ENCODE measurements at regions not wholly inside any gene's neighbourhood (a gene's known extent, or its start where the extent isn't known, plus 50 kb on each side); places are given as distances from the start of the nearest gene placed in this dataset.

DNA sequence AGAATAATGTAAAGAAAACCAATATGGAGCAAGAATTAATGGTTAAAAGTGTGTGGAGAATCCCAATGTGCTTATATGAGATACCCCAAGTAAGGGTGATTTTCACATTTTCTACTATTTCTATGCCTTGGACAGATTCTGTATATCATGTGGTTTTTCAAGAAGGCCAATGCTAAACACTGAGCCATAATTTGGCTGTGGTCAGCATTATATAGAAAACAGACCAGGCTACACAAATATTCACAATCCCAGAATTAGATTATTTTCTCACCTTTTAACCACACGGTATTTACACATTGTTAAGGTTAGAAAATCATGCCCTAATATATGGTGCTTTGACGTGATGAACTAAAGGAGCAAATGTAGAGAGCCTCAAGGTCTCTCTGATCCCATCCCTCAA lies 277.4 kb upstream of the LRATD1 start:
- Histone ChIP-seq H3K4me3 (ENCODE audit: low read depth, low read length) (no peak overlapping the region), H3K4me1 (ENCODE audit: control insufficient read depth, insufficient read depth, low read length) (no peaks in the 10 kb centered on the region), H3K9me3 (ENCODE audit: control insufficient read depth, insufficient read depth, low read depth, low read length) (no peaks in the 10 kb centered on the region), H3K27ac (ENCODE audit: extremely low read depth, low read depth, low read length) (no peak overlapping the region), H3K36me3 (ENCODE audit: control insufficient read depth in 2 of 2, insufficient read depth in 1 of 2, low read length in 2 of 2) (no peaks in the 10 kb centered on the region)
- TF ChIP-seq, protein P1, sequence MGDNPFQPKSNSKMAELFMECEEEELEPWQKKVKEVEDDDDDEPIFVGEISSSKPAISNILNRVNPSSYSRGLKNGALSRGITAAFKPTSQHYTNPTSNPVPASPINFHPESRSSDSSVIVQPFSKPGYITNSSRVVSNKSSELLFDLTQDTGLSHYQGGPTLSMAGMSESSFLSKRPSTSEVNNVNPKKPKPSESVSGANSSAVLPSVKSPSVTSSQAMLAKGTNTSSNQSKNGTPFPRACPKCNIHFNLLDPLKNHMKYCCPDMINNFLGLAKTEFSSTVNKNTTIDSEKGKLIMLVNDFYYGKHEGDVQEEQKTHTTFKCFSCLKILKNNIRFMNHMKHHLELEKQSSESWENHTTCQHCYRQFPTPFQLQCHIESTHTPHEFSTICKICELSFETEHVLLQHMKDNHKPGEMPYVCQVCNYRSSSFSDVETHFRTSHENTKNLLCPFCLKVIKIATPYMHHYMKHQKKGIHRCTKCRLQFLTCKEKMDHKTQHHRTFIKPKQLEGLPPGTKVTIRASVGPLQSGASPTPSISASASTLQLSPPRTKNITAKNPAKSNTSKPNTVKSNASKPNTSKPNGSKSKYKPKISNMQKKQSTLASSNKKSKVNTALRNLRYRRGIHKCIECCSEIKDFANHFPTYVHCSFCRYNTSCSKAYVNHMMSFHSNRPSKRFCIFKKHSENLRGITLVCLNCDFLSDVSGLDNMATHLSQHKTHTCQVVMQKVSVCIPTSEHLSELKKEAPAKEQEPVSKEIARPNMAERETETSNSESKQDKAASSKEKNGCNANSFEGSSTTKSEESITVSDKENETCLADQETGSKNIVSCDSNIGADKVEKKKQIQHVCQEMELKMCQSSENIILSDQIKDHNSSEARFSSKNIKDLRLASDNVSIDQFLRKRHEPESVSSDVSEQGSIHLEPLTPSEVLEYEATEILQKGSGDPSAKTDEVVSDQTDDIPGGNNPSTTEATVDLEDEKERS (tag by site-specific recombination; IDR thresholded peaks at IDR 0.05) = no peak
- TF ChIP-seq, protein P2, sequence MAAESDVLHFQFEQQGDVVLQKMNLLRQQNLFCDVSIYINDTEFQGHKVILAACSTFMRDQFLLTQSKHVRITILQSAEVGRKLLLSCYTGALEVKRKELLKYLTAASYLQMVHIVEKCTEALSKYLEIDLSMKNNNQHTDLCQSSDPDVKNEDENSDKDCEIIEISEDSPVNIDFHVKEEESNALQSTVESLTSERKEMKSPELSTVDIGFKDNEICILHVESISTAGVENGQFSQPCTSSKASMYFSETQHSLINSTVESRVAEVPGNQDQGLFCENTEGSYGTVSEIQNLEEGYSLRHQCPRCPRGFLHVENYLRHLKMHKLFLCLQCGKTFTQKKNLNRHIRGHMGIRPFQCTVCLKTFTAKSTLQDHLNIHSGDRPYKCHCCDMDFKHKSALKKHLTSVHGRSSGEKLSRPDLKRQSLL (tag by site-specific recombination; IDR thresholded peaks at IDR 0.05) = no peak
- TF ChIP-seq RBAK (tag by site-specific recombination; IDR thresholded peaks at IDR 0.05) = no peak
- TF ChIP-seq ZNF155 (tag by site-specific recombination; IDR thresholded peaks at IDR 0.05) = no peak
- no peak for TF ChIP-seq ZNF324 (tag by site-specific recombination; IDR thresholded peaks at IDR 0.05)
- TF ChIP-seq YY1 (tag by site-specific recombination; IDR thresholded peaks at IDR 0.05) = no peak
- TF ChIP-seq ZNF23 (tag by site-specific recombination; IDR thresholded peaks at IDR 0.05; ENCODE audit: borderline replicate concordance) = no peak
- TF ChIP-seq ZNF404 (tag by site-specific recombination; IDR thresholded peaks at IDR 0.05) = no peak
- TF ChIP-seq ZNF664 (tag by site-specific recombination; IDR thresholded peaks at IDR 0.05) = no peak
- no peak for TF ChIP-seq BCL11A (tag by site-specific recombination; IDR thresholded peaks at IDR 0.05; ENCODE audit: low read depth)
- TF ChIP-seq, protein P3, sequence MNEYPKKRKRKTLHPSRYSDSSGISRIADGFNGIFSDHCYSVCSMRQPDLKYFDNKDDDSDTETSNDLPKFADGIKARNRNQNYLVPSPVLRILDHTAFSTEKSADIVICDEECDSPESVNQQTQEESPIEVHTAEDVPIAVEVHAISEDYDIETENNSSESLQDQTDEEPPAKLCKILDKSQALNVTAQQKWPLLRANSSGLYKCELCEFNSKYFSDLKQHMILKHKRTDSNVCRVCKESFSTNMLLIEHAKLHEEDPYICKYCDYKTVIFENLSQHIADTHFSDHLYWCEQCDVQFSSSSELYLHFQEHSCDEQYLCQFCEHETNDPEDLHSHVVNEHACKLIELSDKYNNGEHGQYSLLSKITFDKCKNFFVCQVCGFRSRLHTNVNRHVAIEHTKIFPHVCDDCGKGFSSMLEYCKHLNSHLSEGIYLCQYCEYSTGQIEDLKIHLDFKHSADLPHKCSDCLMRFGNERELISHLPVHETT (tag by site-specific recombination; IDR thresholded peaks at IDR 0.05) = no peak
- CTCF ChIA-PET = interaction anchor here (0.5 to 0.6 kb wide), 2 partner anchors 461 to 701 kb away, joined by 3 to 6 read pairs; no protein-coding TSS in a partner anchor
- POLR2A ChIA-PET = no interaction called here

DNA sequence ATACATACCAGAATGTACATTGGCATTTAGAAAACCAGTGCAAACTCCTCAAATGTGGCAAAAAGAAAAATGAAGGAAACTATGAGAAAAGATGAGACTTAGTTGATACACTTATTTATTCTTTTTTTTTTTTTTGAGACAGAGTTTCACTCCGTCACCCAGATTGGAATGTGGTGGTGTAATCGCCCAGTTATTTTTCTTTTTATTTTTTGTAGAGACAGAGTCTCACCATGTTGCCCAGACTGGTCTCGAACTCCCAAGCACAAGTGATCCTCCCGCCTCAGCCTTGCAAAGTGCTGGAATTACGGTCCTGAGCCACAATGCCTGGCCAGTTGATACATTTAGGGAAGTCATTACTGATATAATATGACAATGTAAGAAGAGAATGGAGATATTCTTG lies 274.2 kb upstream of the LRATD1 start:
- H3K36me3 ChIP-seq (ENCODE audit: control insufficient read depth in 2 of 2, insufficient read depth in 1 of 2, low read length in 2 of 2) = no peaks in the 10 kb centered on the region
- TF ChIP-seq SCRT2 (tag by site-specific recombination; IDR thresholded peaks at IDR 0.05) = no peak
- POLR2A ChIA-PET = no interaction called here
- H3K27ac ChIP-seq (ENCODE audit: extremely low read depth, low read depth, low read length) = no peak overlapping the region
- CTCF ChIA-PET = no interaction called here
- no peaks in the 10 kb centered on the region for H3K4me1 ChIP-seq (ENCODE audit: control insufficient read depth, insufficient read depth, low read length)
- H3K9me3 ChIP-seq (ENCODE audit: control insufficient read depth, insufficient read depth, low read depth, low read length) = no peaks in the 10 kb centered on the region
- H3K4me3 ChIP-seq (ENCODE audit: low read depth, low read length) = no peak overlapping the region

DNA sequence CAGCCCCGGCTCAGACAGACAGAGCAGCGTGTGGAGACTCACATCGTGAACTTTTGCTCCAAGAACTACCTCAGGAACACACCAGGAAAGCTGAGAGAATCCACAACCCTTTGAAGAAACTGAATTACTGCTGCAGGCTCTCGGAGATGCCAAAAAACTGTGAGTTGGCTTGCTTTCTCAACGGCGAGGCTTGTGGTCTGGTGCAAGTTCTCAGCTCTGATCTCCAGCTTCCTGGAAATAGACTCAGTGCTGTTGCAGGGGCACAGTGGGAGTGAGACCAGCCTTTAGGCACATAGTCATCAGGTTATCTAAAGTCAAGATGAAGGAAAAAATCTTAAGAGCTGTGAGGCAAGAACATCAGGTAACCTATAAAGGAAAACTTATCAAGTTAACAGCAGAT lies 273.7 kb upstream of the LRATD1 start:
- CTCF ChIA-PET = no interaction called here
- POLR2A ChIA-PET = no interaction called here
- TF ChIP-seq, protein P4, sequence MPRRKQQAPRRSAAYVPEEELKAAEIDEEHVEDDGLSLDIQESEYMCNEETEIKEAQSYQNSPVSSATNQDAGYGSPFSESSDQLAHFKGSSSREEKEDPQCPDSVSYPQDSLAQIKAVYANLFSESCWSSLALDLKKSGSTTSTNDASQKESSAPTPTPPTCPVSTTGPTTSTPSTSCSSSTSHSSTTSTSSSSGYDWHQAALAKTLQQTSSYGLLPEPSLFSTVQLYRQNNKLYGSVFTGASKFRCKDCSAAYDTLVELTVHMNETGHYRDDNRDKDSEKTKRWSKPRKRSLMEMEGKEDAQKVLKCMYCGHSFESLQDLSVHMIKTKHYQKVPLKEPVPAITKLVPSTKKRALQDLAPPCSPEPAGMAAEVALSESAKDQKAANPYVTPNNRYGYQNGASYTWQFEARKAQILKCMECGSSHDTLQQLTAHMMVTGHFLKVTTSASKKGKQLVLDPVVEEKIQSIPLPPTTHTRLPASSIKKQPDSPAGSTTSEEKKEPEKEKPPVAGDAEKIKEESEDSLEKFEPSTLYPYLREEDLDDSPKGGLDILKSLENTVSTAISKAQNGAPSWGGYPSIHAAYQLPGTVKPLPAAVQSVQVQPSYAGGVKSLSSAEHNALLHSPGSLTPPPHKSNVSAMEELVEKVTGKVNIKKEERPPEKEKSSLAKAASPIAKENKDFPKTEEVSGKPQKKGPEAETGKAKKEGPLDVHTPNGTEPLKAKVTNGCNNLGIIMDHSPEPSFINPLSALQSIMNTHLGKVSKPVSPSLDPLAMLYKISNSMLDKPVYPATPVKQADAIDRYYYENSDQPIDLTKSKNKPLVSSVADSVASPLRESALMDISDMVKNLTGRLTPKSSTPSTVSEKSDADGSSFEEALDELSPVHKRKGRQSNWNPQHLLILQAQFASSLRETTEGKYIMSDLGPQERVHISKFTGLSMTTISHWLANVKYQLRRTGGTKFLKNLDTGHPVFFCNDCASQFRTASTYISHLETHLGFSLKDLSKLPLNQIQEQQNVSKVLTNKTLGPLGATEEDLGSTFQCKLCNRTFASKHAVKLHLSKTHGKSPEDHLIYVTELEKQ (tag by site-specific recombination; IDR thresholded peaks at IDR 0.05; ENCODE audit: borderline replicate concordance) = no peak
- TF ChIP-seq, protein P5, sequence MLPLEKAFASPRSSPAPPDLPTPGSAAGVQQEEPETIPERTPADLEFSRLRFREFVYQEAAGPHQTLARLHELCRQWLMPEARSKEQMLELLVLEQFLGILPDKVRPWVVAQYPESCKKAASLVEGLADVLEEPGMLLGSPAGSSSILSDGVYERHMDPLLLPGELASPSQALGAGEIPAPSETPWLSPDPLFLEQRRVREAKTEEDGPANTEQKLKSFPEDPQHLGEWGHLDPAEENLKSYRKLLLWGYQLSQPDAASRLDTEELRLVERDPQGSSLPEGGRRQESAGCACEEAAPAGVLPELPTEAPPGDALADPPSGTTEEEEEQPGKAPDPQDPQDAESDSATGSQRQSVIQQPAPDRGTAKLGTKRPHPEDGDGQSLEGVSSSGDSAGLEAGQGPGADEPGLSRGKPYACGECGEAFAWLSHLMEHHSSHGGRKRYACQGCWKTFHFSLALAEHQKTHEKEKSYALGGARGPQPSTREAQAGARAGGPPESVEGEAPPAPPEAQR (tag by site-specific recombination; IDR thresholded peaks at IDR 0.05) = no peak
- TF ChIP-seq ZBTB8A (tag by site-specific recombination; IDR thresholded peaks at IDR 0.05) (no peak), ZFP37 (tag by site-specific recombination; IDR thresholded peaks at IDR 0.05) (no peak), ZNF10 (tag by site-specific recombination; IDR thresholded peaks at IDR 0.05) (no peak), ZNF184 (tag by site-specific recombination; IDR thresholded peaks at IDR 0.05) (no peak), ZBTB7A (tag by site-specific recombination; IDR thresholded peaks at IDR 0.05; ENCODE audit: low read depth) (no peak), ZNF274 (IDR thresholded peaks at IDR 0.05; ENCODE audit: low read length) (no peak), ZNF274 (tag by site-specific recombination; IDR thresholded peaks at IDR 0.05; ENCODE audit: borderline replicate concordance) (no peak)

More for the DNA sequence above, 273.7 kb upstream of the LRATD1 start:
- Histone ChIP-seq H3K36me3 (ENCODE audit: control insufficient read depth in 2 of 2, insufficient read depth in 1 of 2, low read length in 2 of 2) (no peaks in the 10 kb centered on the region), H3K27ac (ENCODE audit: extremely low read depth, low read depth, low read length) (no peak overlapping the region), H3K4me1 (ENCODE audit: control insufficient read depth, insufficient read depth, low read length) (no peaks in the 10 kb centered on the region), H3K9me3 (ENCODE audit: control insufficient read depth, insufficient read depth, low read depth, low read length) (no peaks in the 10 kb centered on the region), H3K4me3 (ENCODE audit: low read depth, low read length) (no peak overlapping the region)
